Mesodermal cell (in vitro differentiated cells): ENCODE measurements at regions not wholly inside any gene's neighbourhood (a gene's known extent, or its start where the extent isn't known, plus 50 kb on each side); places are given as distances from the start of the nearest gene placed in this dataset.

Experiments
- H3K27ac ChIP-seq: 2 replicates; pipeline ENCODE4 v1.7.0; 2013; ENCODE audit warnings: mild to moderate bottlenecking, low read depth, low read length, moderate library complexity; ENCODE audit not compliant: severe bottlenecking
- H3K36me3 ChIP-seq: 2 replicates; pipeline ENCODE4 v1.7.1; 2013; ENCODE audit warnings: mild to moderate bottlenecking, low read length, moderate library complexity; ENCODE audit not compliant: control insufficient read depth, insufficient read depth
- H3K4me1 ChIP-seq: one replicate; pipeline ENCODE4 v1.7.1; 2013; ENCODE audit warnings: mild to moderate bottlenecking, low read length; ENCODE audit not compliant: insufficient read depth, control insufficient read depth, poor library complexity, severe bottlenecking
- H3K4me3 ChIP-seq: 2 replicates; pipeline ENCODE4 v1.7.0; 2013; ENCODE audit warnings: low read length, control low read depth, mild to moderate bottlenecking; ENCODE audit not compliant: insufficient read depth, poor library complexity, severe bottlenecking; ENCODE audit errors: extremely low read depth
- H3K9me3 ChIP-seq: 2 replicates; pipeline ENCODE4 v1.7.1; 2013; ENCODE audit warnings: mild to moderate bottlenecking, low read length, moderate library complexity; ENCODE audit not compliant: control insufficient read depth
- WGBS, 2 experiments: methylation state at CpG; one replicate each; pipeline ENCODE4 v1.1.5; 2013; ENCODE audit warnings: missing lambda C conversion rate in 2 of 2; ENCODE audit not compliant: insufficient coverage in 2 of 2; 5-methylcytosine and 5-hydroxymethylcytosine counted together

DNA sequence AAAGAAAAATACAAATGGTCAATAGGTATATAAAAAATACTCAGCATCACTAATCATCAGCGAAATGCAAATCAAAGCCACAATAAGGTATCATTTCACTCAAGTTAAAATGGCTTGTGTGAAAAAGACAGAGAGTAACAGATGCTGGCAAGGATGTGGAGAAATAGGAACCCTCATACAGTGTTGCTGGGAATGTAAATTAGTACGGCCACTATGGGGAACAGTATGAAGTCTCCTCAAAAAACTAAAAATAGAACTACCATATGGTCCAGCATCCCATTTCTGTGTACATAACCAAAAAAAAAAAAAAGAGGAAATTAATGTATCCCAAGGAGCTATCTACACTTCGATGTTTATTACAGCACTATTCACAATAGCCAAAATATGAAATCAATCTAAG is 98.1 kb upstream of the TGFBR2 start:
- H3K27ac ChIP-seq, result no peak overlapping the region
- H3K4me1 ChIP-seq, result no peaks in the 10 kb centered on the region
- H3K36me3 ChIP-seq, result no peaks in the 10 kb centered on the region
- H3K9me3 ChIP-seq, result no peaks in the 10 kb centered on the region
- no CpG with 5 or more reads among the region's 3 CpGs for WGBS, 2 experiments
- H3K4me3 ChIP-seq, result no peak overlapping the region

GRCh38 chr3:30510596-30510995 is 95.8 kb upstream of the TGFBR2 start:
- H3K36me3 ChIP-seq, result no peaks in the 10 kb centered on the region
- WGBS, 2 experiments, result 100% methylated on average over 1 of the region's 3 CpGs; no CpG with 5 or more reads in 1 of the 2 experiments
- no peak overlapping the region for H3K27ac ChIP-seq

DNA sequence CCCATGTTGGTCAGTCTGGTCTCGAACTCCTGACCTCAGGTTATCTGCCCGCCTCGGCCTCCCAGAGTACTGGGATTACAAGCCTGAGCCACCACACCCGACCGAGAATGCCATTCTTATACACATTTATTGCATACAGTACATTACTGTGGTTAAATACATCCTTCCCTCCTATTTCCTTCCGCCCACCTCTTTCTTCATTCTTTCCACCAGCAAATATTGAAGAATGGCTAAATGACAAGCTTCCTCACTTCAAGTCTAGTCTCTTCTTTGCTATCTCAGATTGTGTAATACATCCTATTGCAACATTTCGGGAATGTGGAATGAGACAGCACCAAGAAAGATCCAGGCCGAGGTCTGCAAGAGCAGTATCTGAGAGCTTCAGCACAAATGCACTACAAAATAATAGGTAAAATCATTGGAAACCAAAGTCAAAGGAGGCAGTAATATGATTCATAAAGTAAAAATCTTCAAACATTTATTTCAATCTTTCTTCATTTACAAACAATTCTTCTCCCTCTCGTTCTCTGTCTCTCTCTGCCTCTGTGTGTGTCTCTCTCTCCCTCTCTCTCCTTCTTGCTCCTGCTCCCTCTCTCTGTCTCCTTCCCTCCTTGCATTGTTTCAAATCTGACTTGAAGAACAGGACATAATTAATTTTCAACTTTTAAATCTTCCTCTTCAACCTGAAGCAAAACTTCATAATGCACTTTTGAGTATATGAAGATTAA is 94.7 kb upstream of the TGFBR2 start:
- Histone ChIP-seq H3K36me3 (no peaks in the 10 kb centered on the region), H3K9me3 (no peaks in the 10 kb centered on the region), H3K27ac (no peak overlapping the region), H3K4me1 (no peaks in the 10 kb centered on the region), H3K4me3 (no peak overlapping the region)
- 97 to 98% methylated on average over 7 of the region's 9 CpGs for WGBS, 2 experiments

More at GRCh38 chr3:30510596-30510995, 95.8 kb upstream of the TGFBR2 start:
- no peak overlapping the region for H3K4me3 ChIP-seq
- H3K4me1 ChIP-seq, result no peaks in the 10 kb centered on the region
- no peaks in the 10 kb centered on the region for H3K9me3 ChIP-seq

DNA sequence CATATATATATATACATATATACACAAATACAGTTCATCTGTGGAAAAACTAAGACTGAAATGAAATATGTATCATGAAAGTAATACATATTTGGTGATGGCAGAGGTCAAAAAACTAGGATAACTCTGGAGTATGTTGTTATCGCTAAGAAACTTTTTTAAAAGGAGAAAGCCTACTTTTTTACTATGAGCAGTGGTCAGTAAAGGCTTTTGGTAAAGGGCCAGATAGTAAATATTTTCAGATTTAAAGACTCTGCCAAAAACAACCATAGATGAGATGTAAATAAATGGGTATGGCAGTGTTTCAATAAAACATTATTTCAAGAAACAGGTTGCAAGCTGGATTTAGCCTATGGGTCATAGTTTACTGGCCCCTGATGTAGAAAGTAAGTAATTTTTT is 93.8 kb upstream of the TGFBR2 start:
- no peak overlapping the region for H3K27ac ChIP-seq
- 100% methylated on average over 1 of the region's 1 CpG for WGBS, 2 experiments
- H3K4me3 ChIP-seq, result no peak overlapping the region
- H3K36me3 ChIP-seq, result no peaks in the 10 kb centered on the region
- no peaks in the 10 kb centered on the region for H3K9me3 ChIP-seq
- no peaks in the 10 kb centered on the region for H3K4me1 ChIP-seq

GRCh38 chr3:30513374-30514152 is 92.8 kb upstream of the TGFBR2 start:
- no peaks in the 10 kb centered on the region for H3K9me3 ChIP-seq
- H3K27ac ChIP-seq, result no peak overlapping the region
- WGBS, 2 experiments, result 89 to 100% methylated on average over 3 of the region's 4 CpGs
- H3K4me3 ChIP-seq, result no peak overlapping the region
- no peaks in the 10 kb centered on the region for H3K4me1 ChIP-seq
- no peaks in the 10 kb centered on the region for H3K36me3 ChIP-seq

GRCh38 chr3:30516238-30516637 is 90.2 kb upstream of the TGFBR2 start:
- 80 to 88% methylated on average over 1 to 2 of the region's 2 CpGs for WGBS, 2 experiments
- Histone ChIP-seq H3K36me3 (no peaks in the 10 kb centered on the region), H3K27ac (no peak overlapping the region), H3K4me3 (no peak overlapping the region), H3K4me1 (no peaks in the 10 kb centered on the region), H3K9me3 (no peaks in the 10 kb centered on the region)

- Histone ChIP-seq H3K9me3 (no peaks in the 10 kb centered on the region), H3K4me3 (no peak overlapping the region)
- 93 to 100% methylated on average over 1 to 3 of the region's 4 CpGs for WGBS, 2 experiments
Observed at GRCh38 chr3:30518181-30518864, 88.1 kb upstream of the TGFBR2 start.

GRCh38 chr3:30518872-30519271 is 87.5 kb upstream of the TGFBR2 start:
- Histone ChIP-seq H3K4me3 (no peak overlapping the region), H3K27ac (no peak overlapping the region)

More at GRCh38 chr3:30518181-30518864, 88.1 kb upstream of the TGFBR2 start:
- Histone ChIP-seq H3K27ac (no peak overlapping the region), H3K36me3 (no peaks in the 10 kb centered on the region), H3K4me1 (no peaks in the 10 kb centered on the region)

GRCh38 chr3:30520699-30521098 is 85.7 kb upstream of the TGFBR2 start:
- H3K36me3 ChIP-seq, result no peaks in the 10 kb centered on the region
- no peaks in the 10 kb centered on the region for H3K4me1 ChIP-seq
- no peak overlapping the region for H3K27ac ChIP-seq
- 94 to 96% methylated on average over 2 of the region's 2 CpGs for WGBS, 2 experiments
- H3K9me3 ChIP-seq, result no peaks in the 10 kb centered on the region
- H3K4me3 ChIP-seq, result no peak overlapping the region

More at GRCh38 chr3:30518872-30519271, 87.5 kb upstream of the TGFBR2 start:
- Histone ChIP-seq H3K36me3 (no peaks in the 10 kb centered on the region), H3K4me1 (no peaks in the 10 kb centered on the region), H3K9me3 (no peaks in the 10 kb centered on the region)

DNA sequence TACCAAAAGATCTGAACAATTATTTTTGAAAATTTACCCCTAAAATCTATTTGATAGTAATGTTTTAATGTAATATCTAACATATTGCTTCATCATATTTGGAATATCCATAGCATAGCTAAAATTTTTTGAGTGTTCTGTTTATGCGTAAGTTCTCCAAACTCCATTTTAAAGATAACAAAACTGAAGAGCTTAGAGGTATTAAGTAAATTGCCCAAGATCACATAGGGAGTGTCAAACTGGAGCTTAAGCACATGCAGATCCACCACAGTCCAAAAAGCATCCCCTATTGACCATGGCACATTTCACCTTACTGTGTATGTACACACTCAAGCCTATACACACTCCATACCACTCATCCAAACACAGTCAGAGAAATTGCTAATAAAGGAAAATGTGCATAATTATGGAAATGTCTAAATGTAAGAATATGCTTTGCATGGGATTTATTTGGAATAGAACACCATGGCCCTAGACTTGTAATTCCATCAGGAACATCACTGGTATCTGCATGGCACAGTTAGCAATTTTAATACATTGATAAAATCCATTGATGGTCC is 85.2 kb upstream of the TGFBR2 start:
- H3K4me3 ChIP-seq, result no peak overlapping the region
- H3K27ac ChIP-seq, result no peak overlapping the region
- no peaks in the 10 kb centered on the region for H3K36me3 ChIP-seq
- H3K9me3 ChIP-seq, result no peaks in the 10 kb centered on the region
- H3K4me1 ChIP-seq, result no peaks in the 10 kb centered on the region
- 100% methylated on average over 1 of the region's 1 CpG; no CpG with 5 or more reads in 1 of the 2 experiments for WGBS, 2 experiments
